ENCODE measurements at regions not wholly inside any gene's neighbourhood (a gene's known extent, or its start where the extent isn't known, plus 50 kb on each side); places are given as distances from the start of the nearest gene placed in this dataset.

GRCh38 chr7:17674166-17674942 lies 265.9 kb downstream of the SNX13 start:
- H3K4me1 ChIP-seq (ENCODE audit: control insufficient read depth, insufficient read depth, low read length) = no peaks in the 10 kb centered on the region
- DNase-seq (ENCODE audit: low read depth, low spot score) = no peak
- no peak overlapping the region for H3K4me3 ChIP-seq (ENCODE audit: low read depth in 2 of 2, low read length in 2 of 2)
- ChIA-PET CTCF (no interaction called here), POLR2A (no interaction called here)
- H3K27me3 ChIP-seq (ENCODE audit: control insufficient read depth, insufficient read depth, low read length) = no peaks in the 10 kb centered on the region; the same call in 1 of the 2 replicates
- no peak overlapping the region for H3K27ac ChIP-seq (ENCODE audit: low read length)
- H3K9me3 ChIP-seq (ENCODE audit: control insufficient read depth, insufficient read depth, low read depth, low read length) = no peaks in the 10 kb centered on the region
- in situ Hi-C loops (cut with HindIII; ENCODE audit: low pct_unique_long_range_greater_than_20kb, low sequenced_read_pairs) (no loop called here), intact Hi-C loops (cut with micrococcal nuclease; ENCODE audit: unreplicated experiment) (no loop called here)
- BruUV-seq (replicated peaks) = no TSS peak
- no peaks in the 10 kb centered on the region for H3K36me3 ChIP-seq (ENCODE audit: control insufficient read depth, insufficient read depth, low read length)
- no peak for TF ChIP-seq POLR2AphosphoS5 (IDR thresholded peaks at IDR 0.05; ENCODE audit: low read depth, low read length)
- no peak for TF ChIP-seq SIN3A (IDR thresholded peaks at IDR 0.05; ENCODE audit: borderline replicate concordance, insufficient read depth, low read depth, low read length)
- TF ChIP-seq CTCF (IDR thresholded peaks at IDR 0.05) = no peak
- no peak for TF ChIP-seq TCF7L2 (IDR thresholded peaks at IDR 0.05; ENCODE audit: low read depth, low read length)
- TF ChIP-seq REST (IDR thresholded peaks at IDR 0.05; ENCODE audit: insufficient read depth in 1 of 2, low read depth in 2 of 2, low read length in 1 of 2) = no peak
- no peak for ATAC-seq

- BruUV-seq (replicated peaks) = no TSS peak
- Histone ChIP-seq H3K4me1 (ENCODE audit: control insufficient read depth, insufficient read depth, low read length) (peaks cover 4% of the 10 kb centered on the region), H3K4me3 (ENCODE audit: low read depth in 2 of 2, low read length in 2 of 2) (no peak overlapping the region), H3K27me3 (ENCODE audit: control insufficient read depth, insufficient read depth, low read length) (no peaks in the 10 kb centered on the region; the same call in 1 of the 2 replicates), H3K36me3 (ENCODE audit: control insufficient read depth, insufficient read depth, low read length) (no peaks in the 10 kb centered on the region), H3K9me3 (ENCODE audit: control insufficient read depth, insufficient read depth, low read depth, low read length) (no peaks in the 10 kb centered on the region), H3K27ac (ENCODE audit: low read length) (no peak overlapping the region)
- CTCF ChIA-PET = no interaction called here
- ATAC-seq (no peak), DNase-seq (ENCODE audit: low read depth, low spot score) (no peak)
- TF ChIP-seq TCF7L2 (IDR thresholded peaks at IDR 0.05; ENCODE audit: low read depth, low read length) (no peak), REST (IDR thresholded peaks at IDR 0.05; ENCODE audit: insufficient read depth in 1 of 2, low read depth in 2 of 2, low read length in 1 of 2) (no peak), SIN3A (IDR thresholded peaks at IDR 0.05; ENCODE audit: borderline replicate concordance, insufficient read depth, low read depth, low read length) (no peak), CTCF (IDR thresholded peaks at IDR 0.05) (no peak), POLR2AphosphoS5 (IDR thresholded peaks at IDR 0.05; ENCODE audit: low read depth, low read length) (no peak)
- in situ Hi-C loops (cut with HindIII; ENCODE audit: low pct_unique_long_range_greater_than_20kb, low sequenced_read_pairs) = no loop called here
- intact Hi-C loops (cut with micrococcal nuclease; ENCODE audit: unreplicated experiment) = no loop called here
- POLR2A ChIA-PET = no interaction called here
These were observed 265.2 kb downstream of the SNX13 start for GRCh38 chr7:17674943-17675608.
